Lower lobe of right lung (tissue), 2 donors: ENCODE measurements at regions not wholly inside any gene's neighbourhood (a gene's known extent, or its start where the extent isn't known, plus 50 kb on each side); places are given as distances from the start of the nearest gene placed in this dataset.

Source experiments
- ATAC-seq, 2 donors: fragments of 200-7000 bp; cut with Tn5 transposase; one replicate each; pipeline ENCODE4 v1.9.1; 2020 to 2022; ENCODE audit warnings: mild to moderate bottlenecking in 2 of 2, moderate library complexity in 2 of 2
- DNase-seq: peaks from one replicate; pipeline ENCODE4 v3.0.0-alpha.2; 2020
- H3K27ac ChIP-seq: fragments of 200-600 bp; one replicate; pipeline ENCODE4 v1.8.0; 2022
- H3K27me3 ChIP-seq: fragments of 200-600 bp; one replicate; pipeline ENCODE4 v1.8.0; 2022; ENCODE audit warnings: low read depth
- H3K36me3 ChIP-seq: fragments of 200-600 bp; one replicate; pipeline ENCODE4 v1.8.0; 2022; ENCODE audit warnings: mild to moderate bottlenecking
- H3K4me1 ChIP-seq: fragments of 200-600 bp; one replicate; pipeline ENCODE4 v1.8.0; 2022
- H3K4me3 ChIP-seq: fragments of 200-600 bp; one replicate; pipeline ENCODE4 v1.8.0; 2022; ENCODE audit warnings: mild to moderate bottlenecking
- H3K9me3 ChIP-seq: fragments of 200-600 bp; one replicate; pipeline ENCODE4 v1.8.0; 2022
- CTCF ChIP-seq: fragments of 200-600 bp; IDR thresholded peaks from one replicate; pipeline ENCODE4 v1.8.0; 2022; ENCODE audit warnings: antibody characterized with exemption, mild to moderate bottlenecking
- intact Hi-C: fragments of 100-400 bp; cut with DNase I; formaldehyde crosslinking; loops from one replicate; pipeline ENCODE4 v1.11.0; 2022
- donor health status: DM: no; HTN: yes; CAD: no; lungs with severe emphysema.

GRCh38 chr10:120765226-120765803, 85.8 kb upstream of the WDR11 start:
- Histone ChIP-seq H3K27ac (no peak overlapping the region), H3K4me1 (no peaks in the 10 kb centered on the region), H3K4me3 (no peak overlapping the region), H3K9me3 (no peaks in the 10 kb centered on the region), H3K27me3 (no peaks in the 10 kb centered on the region), H3K36me3 (no peaks in the 10 kb centered on the region)
- no peak for TF ChIP-seq CTCF
- DNase-seq (no peak), ATAC-seq (no peak)
- intact Hi-C loops, result no loop called here

- H3K4me1 ChIP-seq, result no peaks in the 10 kb centered on the region
- intact Hi-C loops, result no loop called here
- TF ChIP-seq CTCF, result no peak
- DNase-seq (no peak), ATAC-seq (no peak)
- H3K27me3 ChIP-seq, result no peaks in the 10 kb centered on the region
- no peak overlapping the region for H3K4me3 ChIP-seq
- no peaks in the 10 kb centered on the region for H3K9me3 ChIP-seq
- H3K36me3 ChIP-seq, result no peaks in the 10 kb centered on the region
- no peak overlapping the region for H3K27ac ChIP-seq
Observed at GRCh38 chr10:120768227-120768626, 82.9 kb upstream of the WDR11 start.

- Histone ChIP-seq H3K36me3 (no peaks in the 10 kb centered on the region), H3K27ac (no peak overlapping the region), H3K27me3 (no peaks in the 10 kb centered on the region), H3K4me3 (no peak overlapping the region), H3K9me3 (no peaks in the 10 kb centered on the region), H3K4me1 (no peaks in the 10 kb centered on the region)
- ATAC-seq, result no peak
- intact Hi-C loops, result no loop called here
- DNase-seq, result no peak
- TF ChIP-seq CTCF, result no peak
Observed at GRCh38 chr10:120770496-120770895, 80.7 kb upstream of the WDR11 start.

GRCh38 chr10:120776442-120776841, 74.7 kb upstream of the WDR11 start:
- TF ChIP-seq CTCF, result no peak
- no peak overlapping the region for H3K4me3 ChIP-seq
- no peak for ATAC-seq
- DNase-seq, result no peak
- no peaks in the 10 kb centered on the region for H3K27me3 ChIP-seq
- intact Hi-C loops, result no loop called here
- no peaks in the 10 kb centered on the region for H3K36me3 ChIP-seq
- no peaks in the 10 kb centered on the region for H3K4me1 ChIP-seq
- H3K27ac ChIP-seq, result no peak overlapping the region
- H3K9me3 ChIP-seq, result no peaks in the 10 kb centered on the region

GRCh38 chr10:120782336-120782735, 68.8 kb upstream of the WDR11 start:
- Histone ChIP-seq H3K4me3 (no peak overlapping the region), H3K4me1 (no peaks in the 10 kb centered on the region), H3K27ac (no peak overlapping the region), H3K9me3 (no peaks in the 10 kb centered on the region), H3K36me3 (no peaks in the 10 kb centered on the region), H3K27me3 (no peaks in the 10 kb centered on the region)
- ATAC-seq (no peak), DNase-seq (no peak)
- intact Hi-C loops, result no loop called here
- no peak for TF ChIP-seq CTCF

- ATAC-seq, result no peak
- no peaks in the 10 kb centered on the region for H3K9me3 ChIP-seq
- H3K27ac ChIP-seq, result no peak overlapping the region
- H3K4me3 ChIP-seq, result no peak overlapping the region
- H3K27me3 ChIP-seq, result no peaks in the 10 kb centered on the region
- H3K4me1 ChIP-seq, result no peaks in the 10 kb centered on the region
- H3K36me3 ChIP-seq, result no peaks in the 10 kb centered on the region
- DNase-seq, result no peak
- no peak for TF ChIP-seq CTCF
- intact Hi-C loops, result no loop called here
Observed at GRCh38 chr10:120783098-120783497, 68.1 kb upstream of the WDR11 start.
